Glutamatergic neuron (in vitro differentiated cells): ENCODE measurements at regions not wholly inside any gene's neighbourhood (a gene's known extent, or its start where the extent isn't known, plus 50 kb on each side); places are given as distances from the start of the nearest gene placed in this dataset.

Experiments used
- DNase-seq: peaks from one replicate; pipeline ENCODE4 v3.0.0; 2022
- H3K27ac Mint-ChIP-seq: one replicate; pipeline ENCODE4 v1.8.0; 2020; ENCODE audit warnings: mild to moderate bottlenecking, mixed read lengths, inconsistent platforms; ENCODE audit not compliant: unreplicated experiment
- H3K27me3 Mint-ChIP-seq: one replicate; pipeline ENCODE4 v1.8.0; 2020; ENCODE audit warnings: mild to moderate bottlenecking, moderate library complexity, mixed read lengths, inconsistent platforms; ENCODE audit not compliant: unreplicated experiment
- H3K36me3 Mint-ChIP-seq: one replicate; pipeline ENCODE4 v1.8.0; 2020; ENCODE audit warnings: mild to moderate bottlenecking, mixed read lengths, inconsistent platforms; ENCODE audit not compliant: unreplicated experiment
- H3K4me1 Mint-ChIP-seq: one replicate; pipeline ENCODE4 v1.8.0; 2020; ENCODE audit warnings: mild to moderate bottlenecking, low read depth, mixed read lengths, inconsistent platforms; ENCODE audit not compliant: unreplicated experiment
- H3K4me3 Mint-ChIP-seq: one replicate; pipeline ENCODE4 v1.8.0; 2020; ENCODE audit warnings: mild to moderate bottlenecking, mixed read lengths, inconsistent platforms; ENCODE audit not compliant: unreplicated experiment
- H3K9me3 Mint-ChIP-seq: one replicate; pipeline ENCODE4 v1.8.0; 2020; ENCODE audit warnings: mild to moderate bottlenecking, moderate library complexity, mixed read lengths, inconsistent platforms; ENCODE audit not compliant: unreplicated experiment
- CTCF ChIP-seq: fragments of 200-600 bp; sonication (generic); IDR thresholded peaks from one replicate; pipeline ENCODE4 v1.5.0; 2021; ENCODE audit not compliant: partially characterized antibody, unreplicated experiment

- no peak overlapping the region for H3K27ac Mint-ChIP-seq
- DNase-seq = no peak
- no peak overlapping the region for H3K4me3 Mint-ChIP-seq
- peaks cover 6% of the 10 kb centered on the region for H3K27me3 Mint-ChIP-seq
- no peak for TF ChIP-seq CTCF
- H3K9me3 Mint-ChIP-seq = peaks cover 4% of the 10 kb centered on the region
- no peaks in the 10 kb centered on the region for H3K36me3 Mint-ChIP-seq
- peaks cover 13% of the 10 kb centered on the region for H3K4me1 Mint-ChIP-seq
Measured at GRCh38 chr1:221308534-221309511, 429.6 kb downstream of the HLX start.

GRCh38 chr1:221309723-221310122 is 430.5 kb downstream of the HLX start:
- Mint-ChIP-seq H3K36me3 (no peaks in the 10 kb centered on the region), H3K4me1 (peaks cover 13% of the 10 kb centered on the region), H3K27me3 (peaks cover 6% of the 10 kb centered on the region), H3K9me3 (peaks cover 4% of the 10 kb centered on the region), H3K4me3 (no peak overlapping the region), H3K27ac (peak overlapping the region; percentile 93)
- no peak for TF ChIP-seq CTCF
- no peak for DNase-seq

- H3K4me1 Mint-ChIP-seq = peaks cover 15% of the 10 kb centered on the region
- no peaks in the 10 kb centered on the region for H3K36me3 Mint-ChIP-seq
- peak overlapping the region; percentile 71 for H3K4me3 Mint-ChIP-seq
- DNase-seq = peak; percentile 67
- no peak for TF ChIP-seq CTCF
- peak overlapping the region; percentile 93 for H3K27ac Mint-ChIP-seq
- H3K27me3 Mint-ChIP-seq = peaks cover 6% of the 10 kb centered on the region
- H3K9me3 Mint-ChIP-seq = peaks cover 4% of the 10 kb centered on the region
Measured at GRCh38 chr1:221310180-221310579, 430.9 kb downstream of the HLX start.

GRCh38 chr1:221315330-221315729 is 426.6 kb downstream of the DUSP10 start:
- Mint-ChIP-seq H3K4me3 (no peak overlapping the region), H3K27me3 (peaks cover 2% of the 10 kb centered on the region), H3K9me3 (peaks cover 2% of the 10 kb centered on the region), H3K36me3 (no peaks in the 10 kb centered on the region), H3K27ac (no peak overlapping the region), H3K4me1 (peaks cover 6% of the 10 kb centered on the region)
- TF ChIP-seq CTCF = no peak
- no peak for DNase-seq

GRCh38 chr1:221316491-221317056 is 425.3 kb downstream of the DUSP10 start:
- no peak overlapping the region for H3K4me3 Mint-ChIP-seq
- no peak for TF ChIP-seq CTCF
- peaks cover 5% of the 10 kb centered on the region for H3K4me1 Mint-ChIP-seq
- no peaks in the 10 kb centered on the region for H3K27me3 Mint-ChIP-seq
- H3K36me3 Mint-ChIP-seq = no peaks in the 10 kb centered on the region
- no peaks in the 10 kb centered on the region for H3K9me3 Mint-ChIP-seq
- no peak for DNase-seq
- no peak overlapping the region for H3K27ac Mint-ChIP-seq
